Tibial artery (tissue), 4 donors: ENCODE measurements at regions not wholly inside any gene's neighbourhood (a gene's known extent, or its start where the extent isn't known, plus 50 kb on each side); places are given as distances from the start of the nearest gene placed in this dataset.

Experiments
- DNase-seq, 2 donors: peaks; one replicate each; pipeline ENCODE4 v3.0.0-alpha.2; 2019
- H3K27ac ChIP-seq, 2 donors: fragments of 200-600 bp; sonication (generic) in 1 of 2; 1 replicate in 1 of 2; 2 replicates in 1 of 2; pipeline ENCODE4 v1.5.1; 2018 to 2019; ENCODE audit warnings: mild to moderate bottlenecking in 1 of 2
- H3K27me3 ChIP-seq, 2 donors: fragments of 200-600 bp; sonication (generic) in 1 of 2; one replicate each; pipeline versions ENCODE4 v1.5.1 to v1.6.0; 2016 to 2019
- H3K36me3 ChIP-seq, 3 donors: fragments of 200-600 bp; sonication (generic) in 2 of 3; one replicate each; pipeline ENCODE4 v1.5.1; 2016 to 2019; ENCODE audit warnings: mild to moderate bottlenecking in 2 of 3
- H3K4me1 ChIP-seq, 4 donors: fragments of 200-600 bp; sonication (generic) in 2 of 4; 1 replicate in 3 of 4; 2 replicates in 1 of 4; pipeline ENCODE4 v1.5.1; 2016 to 2019
- H3K4me3 ChIP-seq, 2 donors: fragments of 200-600 bp; sonication (generic) in 1 of 2; 1 replicate in 1 of 2; 2 replicates in 1 of 2; pipeline ENCODE4 v1.5.1; 2018 to 2019; ENCODE audit warnings: mild to moderate bottlenecking in 2 of 2
- H3K9me3 ChIP-seq, 3 donors: fragments of 200-600 bp; sonication (generic) in 1 of 3; one replicate each; pipeline ENCODE4 v1.5.1; 2016 to 2019
- intact Hi-C: fragments of 100-400 bp; cut with DNase I; formaldehyde crosslinking; loops from one replicate; pipeline ENCODE4 v1.15.0; 2023; ENCODE audit warnings: low total_unique reads
- TF ChIP-seq, protein P1 (sequence below), 2 experiments: fragments of 200-600 bp in 1 of 2; fragments of 450-650 bp in 1 of 2; IDR thresholded peaks; one replicate each; pipeline ENCODE4 v1.5.1; 2017 to 2019; ENCODE audit warnings: antibody characterized with exemption in 2 of 2, mild to moderate bottlenecking in 1 of 2, moderate library complexity in 1 of 2

DNA sequence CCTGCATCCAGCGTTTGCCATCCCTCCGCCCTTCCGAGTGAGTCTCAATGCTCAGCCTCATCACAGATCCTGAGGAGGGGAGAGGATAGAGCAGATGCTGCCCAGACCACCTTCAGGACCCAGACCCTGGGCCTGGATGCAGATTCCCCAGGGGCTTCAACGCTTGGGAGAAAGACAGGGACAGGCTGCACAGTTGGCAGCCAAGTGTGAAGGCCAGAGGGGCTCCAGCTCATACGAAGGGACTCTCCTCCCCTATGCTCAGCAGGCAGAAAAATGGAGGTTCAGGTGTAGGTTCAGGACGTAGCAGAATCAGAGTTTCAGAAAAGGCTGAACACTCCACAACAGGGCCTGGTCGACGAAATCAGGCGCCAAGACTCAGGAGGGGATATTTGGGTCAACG, 378.5 kb upstream of the IRX1 start:
- H3K4me1 ChIP-seq, result no peaks in the 10 kb centered on the region
- no peak overlapping the region for H3K4me3 ChIP-seq
- DNase-seq, result peak in 1 of 2 donors; percentile 41
- TF ChIP-seq, protein P1, sequence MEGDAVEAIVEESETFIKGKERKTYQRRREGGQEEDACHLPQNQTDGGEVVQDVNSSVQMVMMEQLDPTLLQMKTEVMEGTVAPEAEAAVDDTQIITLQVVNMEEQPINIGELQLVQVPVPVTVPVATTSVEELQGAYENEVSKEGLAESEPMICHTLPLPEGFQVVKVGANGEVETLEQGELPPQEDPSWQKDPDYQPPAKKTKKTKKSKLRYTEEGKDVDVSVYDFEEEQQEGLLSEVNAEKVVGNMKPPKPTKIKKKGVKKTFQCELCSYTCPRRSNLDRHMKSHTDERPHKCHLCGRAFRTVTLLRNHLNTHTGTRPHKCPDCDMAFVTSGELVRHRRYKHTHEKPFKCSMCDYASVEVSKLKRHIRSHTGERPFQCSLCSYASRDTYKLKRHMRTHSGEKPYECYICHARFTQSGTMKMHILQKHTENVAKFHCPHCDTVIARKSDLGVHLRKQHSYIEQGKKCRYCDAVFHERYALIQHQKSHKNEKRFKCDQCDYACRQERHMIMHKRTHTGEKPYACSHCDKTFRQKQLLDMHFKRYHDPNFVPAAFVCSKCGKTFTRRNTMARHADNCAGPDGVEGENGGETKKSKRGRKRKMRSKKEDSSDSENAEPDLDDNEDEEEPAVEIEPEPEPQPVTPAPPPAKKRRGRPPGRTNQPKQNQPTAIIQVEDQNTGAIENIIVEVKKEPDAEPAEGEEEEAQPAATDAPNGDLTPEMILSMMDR (IDR thresholded peaks at IDR 0.05), result no peak
- H3K9me3 ChIP-seq, result peaks cover 0 to 6% (median 0%) of the 10 kb centered on the region in 3 donors
- H3K27me3 ChIP-seq, result no peaks in the 10 kb centered on the region
- H3K27ac ChIP-seq, result no peak overlapping the region
- no peaks in the 10 kb centered on the region for H3K36me3 ChIP-seq
- intact Hi-C loops, result no loop called here

DNA sequence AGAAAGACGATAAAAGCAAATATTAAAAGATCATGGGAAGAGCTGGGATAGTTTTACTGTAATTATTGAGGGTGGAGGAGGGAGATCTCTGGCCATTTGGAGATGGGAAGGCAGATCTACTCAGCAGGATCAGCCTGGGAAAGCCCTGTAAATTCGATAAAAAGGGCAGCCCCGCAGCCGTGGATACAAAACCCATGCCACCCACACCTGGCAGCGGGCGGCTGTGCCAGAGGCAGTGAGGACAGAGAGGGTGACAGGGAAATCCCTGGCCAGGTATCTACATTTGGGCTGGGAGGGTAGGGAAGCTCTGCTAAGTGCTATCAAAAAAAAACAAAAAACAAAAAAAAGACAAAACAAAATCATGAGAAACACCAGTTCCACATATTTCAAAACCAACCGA, 379.2 kb upstream of the IRX1 start:
- Histone ChIP-seq H3K27ac (no peak overlapping the region), H3K9me3 (peaks cover 0 to 6% (median 0%) of the 10 kb centered on the region in 3 donors), H3K4me3 (no peak overlapping the region), H3K27me3 (no peaks in the 10 kb centered on the region), H3K36me3 (no peaks in the 10 kb centered on the region), H3K4me1 (no peaks in the 10 kb centered on the region)
- intact Hi-C loops, result no loop called here
- no peak for DNase-seq
- TF ChIP-seq, protein P1 (IDR thresholded peaks at IDR 0.05), result no peak

DNA sequence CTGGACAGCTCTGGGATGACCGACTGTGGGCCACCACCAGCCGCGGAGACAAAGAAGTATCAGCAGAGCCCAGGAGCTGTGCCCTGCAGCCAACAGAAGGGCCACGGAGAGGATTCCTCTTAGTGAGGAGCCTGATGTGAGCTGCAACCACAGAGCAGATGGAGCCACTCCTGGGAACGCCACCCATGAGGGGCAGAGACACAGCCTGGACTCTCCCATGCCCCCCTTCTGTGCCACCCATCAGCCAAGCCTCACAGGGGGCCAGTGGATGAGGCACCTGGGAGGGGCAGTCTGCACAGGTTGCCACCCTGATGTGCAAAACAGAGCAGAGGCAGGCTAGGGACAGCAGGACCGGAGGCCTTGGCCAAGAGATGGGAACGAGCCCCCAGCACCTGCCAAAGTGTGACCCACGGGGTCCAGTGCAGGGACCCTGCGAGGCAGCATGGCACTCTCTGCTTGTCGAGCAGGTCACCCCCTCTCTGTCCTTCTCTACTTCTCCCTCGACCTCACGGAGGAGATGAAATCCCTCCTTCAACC, 380.7 kb upstream of the IRX1 start:
- no peaks in the 10 kb centered on the region for H3K4me1 ChIP-seq
- no peak overlapping the region for H3K27ac ChIP-seq
- no peak overlapping the region for H3K4me3 ChIP-seq
- TF ChIP-seq, protein P1 (IDR thresholded peaks at IDR 0.05), result no peak
- no peaks in the 10 kb centered on the region for H3K9me3 ChIP-seq
- intact Hi-C loops, result no loop called here
- no peaks in the 10 kb centered on the region for H3K36me3 ChIP-seq
- no peaks in the 10 kb centered on the region for H3K27me3 ChIP-seq
- no peak for DNase-seq

DNA sequence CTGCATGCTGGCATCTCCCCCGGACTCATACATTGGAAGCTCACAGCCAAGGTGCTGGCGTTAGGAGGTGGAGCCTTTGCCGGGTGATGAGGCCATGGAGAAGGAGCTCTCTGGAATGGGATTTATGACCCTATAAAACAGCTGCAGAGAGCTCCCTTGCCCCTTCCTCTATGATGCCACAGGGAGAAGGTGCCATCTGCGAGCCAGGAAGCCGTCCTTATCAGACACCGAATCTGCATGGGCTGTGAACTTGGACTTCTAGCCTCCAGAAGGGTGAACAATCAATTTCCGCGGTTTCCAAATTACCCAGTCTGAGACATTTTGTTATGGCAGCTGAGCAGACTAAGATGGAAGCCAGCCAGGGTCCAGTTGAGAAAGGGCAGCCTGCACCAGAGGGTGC, 381.2 kb upstream of the IRX1 start:
- no peak for DNase-seq
- H3K9me3 ChIP-seq, result no peaks in the 10 kb centered on the region
- TF ChIP-seq, protein P1 (IDR thresholded peaks at IDR 0.05), result no peak
- no peaks in the 10 kb centered on the region for H3K36me3 ChIP-seq
- no peak overlapping the region for H3K4me3 ChIP-seq
- intact Hi-C loops, result no loop called here
- H3K27ac ChIP-seq, result no peak overlapping the region
- no peaks in the 10 kb centered on the region for H3K4me1 ChIP-seq
- H3K27me3 ChIP-seq, result no peaks in the 10 kb centered on the region

DNA sequence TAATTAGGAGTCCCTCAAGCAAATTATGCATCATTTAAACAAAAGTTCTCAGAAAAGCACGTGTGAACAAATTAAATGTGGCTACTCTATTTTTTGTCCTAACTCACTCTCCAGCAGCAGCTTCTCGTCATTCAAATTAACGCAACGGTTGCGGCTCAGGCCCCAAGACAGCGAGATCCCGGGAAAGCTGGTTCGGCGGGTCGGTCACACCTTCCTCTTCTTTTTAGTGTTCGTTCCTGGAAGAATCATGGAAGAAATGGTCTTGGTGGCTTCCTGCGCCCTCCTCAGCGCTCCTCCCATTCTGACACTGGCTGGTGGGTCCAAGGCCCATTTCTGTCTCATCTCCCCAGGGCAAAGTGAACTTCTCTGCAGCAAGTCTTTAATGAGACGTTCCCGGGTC, 382.8 kb upstream of the IRX1 start:
- no peak for DNase-seq
- intact Hi-C loops, result no loop called here
- Histone ChIP-seq H3K27me3 (no peaks in the 10 kb centered on the region), H3K4me1 (no peaks in the 10 kb centered on the region), H3K4me3 (no peak overlapping the region), H3K36me3 (no peaks in the 10 kb centered on the region), H3K9me3 (no peaks in the 10 kb centered on the region), H3K27ac (no peak overlapping the region)
- TF ChIP-seq, protein P1 (IDR thresholded peaks at IDR 0.05), result no peak

DNA sequence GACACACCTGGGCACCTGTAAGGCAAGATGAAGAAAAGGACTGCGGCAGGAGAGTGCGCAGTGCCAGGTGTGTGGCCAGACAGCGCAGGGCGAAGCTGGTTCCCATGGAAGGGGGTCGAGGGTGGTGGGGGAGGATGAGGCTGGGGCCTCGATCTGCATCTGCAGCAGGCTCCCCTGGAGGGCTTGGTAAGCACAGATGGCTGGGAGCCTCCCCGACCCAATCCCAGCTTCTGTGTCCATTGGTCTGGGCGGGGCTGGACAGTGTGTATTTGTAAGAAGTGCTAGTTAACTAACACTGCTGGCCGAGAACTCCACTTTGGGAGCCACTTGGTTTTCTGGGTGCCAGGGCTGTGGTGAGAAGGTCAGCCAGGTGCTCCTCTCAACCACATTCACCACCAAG, 385.1 kb upstream of the IRX1 start:
- no peaks in the 10 kb centered on the region for H3K36me3 ChIP-seq
- intact Hi-C loops, result no loop called here
- TF ChIP-seq, protein P1 (IDR thresholded peaks at IDR 0.05), result no peak
- no peak for DNase-seq
- H3K4me1 ChIP-seq, result no peaks in the 10 kb centered on the region
- H3K27ac ChIP-seq, result no peak overlapping the region
- H3K9me3 ChIP-seq, result no peaks in the 10 kb centered on the region
- no peak overlapping the region for H3K4me3 ChIP-seq
- no peaks in the 10 kb centered on the region for H3K27me3 ChIP-seq
